ENCODE measurements at regions not wholly inside any gene's neighbourhood (a gene's known extent, or its start where the extent isn't known, plus 50 kb on each side); places are given as distances from the start of the nearest gene placed in this dataset.

DNA sequence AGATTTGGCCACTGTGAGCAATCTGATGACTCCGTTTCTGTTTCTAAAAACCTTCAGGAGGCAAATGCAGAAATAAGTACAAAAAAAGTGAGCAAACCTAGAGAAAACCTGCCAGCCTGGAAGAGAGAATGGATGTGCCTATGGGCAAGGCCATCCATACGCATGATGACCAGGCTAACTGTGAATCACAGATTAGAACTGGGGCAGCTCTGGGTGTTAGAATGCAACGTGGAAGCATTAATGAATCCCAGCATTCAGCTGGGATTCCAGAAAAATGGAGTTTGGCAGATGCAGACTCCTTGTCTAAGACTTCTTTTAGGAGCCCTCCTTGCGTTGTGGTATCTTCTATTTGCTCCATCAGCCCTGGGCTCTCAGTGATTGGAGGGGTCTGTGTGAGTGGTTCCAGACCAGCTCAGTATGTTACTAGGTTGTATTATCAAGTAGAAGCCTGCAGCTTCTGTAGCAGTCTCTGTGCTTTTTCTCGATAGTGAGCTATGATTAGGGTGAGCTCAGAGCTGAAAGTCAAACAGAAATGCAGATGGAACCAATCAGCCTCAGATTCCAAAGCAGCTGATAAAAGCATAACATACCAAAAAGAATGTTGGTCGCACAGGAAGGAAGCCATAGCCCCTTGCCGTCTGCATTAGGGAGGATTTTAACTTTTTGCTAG is 154.0 kb downstream of the PSMG1 start:
- TF ChIP-seq POLR2A (IDR thresholded peaks at IDR 0.05): no peak
- TF ChIP-seq, protein P1, sequence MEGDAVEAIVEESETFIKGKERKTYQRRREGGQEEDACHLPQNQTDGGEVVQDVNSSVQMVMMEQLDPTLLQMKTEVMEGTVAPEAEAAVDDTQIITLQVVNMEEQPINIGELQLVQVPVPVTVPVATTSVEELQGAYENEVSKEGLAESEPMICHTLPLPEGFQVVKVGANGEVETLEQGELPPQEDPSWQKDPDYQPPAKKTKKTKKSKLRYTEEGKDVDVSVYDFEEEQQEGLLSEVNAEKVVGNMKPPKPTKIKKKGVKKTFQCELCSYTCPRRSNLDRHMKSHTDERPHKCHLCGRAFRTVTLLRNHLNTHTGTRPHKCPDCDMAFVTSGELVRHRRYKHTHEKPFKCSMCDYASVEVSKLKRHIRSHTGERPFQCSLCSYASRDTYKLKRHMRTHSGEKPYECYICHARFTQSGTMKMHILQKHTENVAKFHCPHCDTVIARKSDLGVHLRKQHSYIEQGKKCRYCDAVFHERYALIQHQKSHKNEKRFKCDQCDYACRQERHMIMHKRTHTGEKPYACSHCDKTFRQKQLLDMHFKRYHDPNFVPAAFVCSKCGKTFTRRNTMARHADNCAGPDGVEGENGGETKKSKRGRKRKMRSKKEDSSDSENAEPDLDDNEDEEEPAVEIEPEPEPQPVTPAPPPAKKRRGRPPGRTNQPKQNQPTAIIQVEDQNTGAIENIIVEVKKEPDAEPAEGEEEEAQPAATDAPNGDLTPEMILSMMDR (IDR thresholded peaks at IDR 0.05): no peak
